GM18526 (cell line): ENCODE measurements at regions not wholly inside any gene's neighbourhood (a gene's known extent, or its start where the extent isn't known, plus 50 kb on each side); places are given as distances from the start of the nearest gene placed in this dataset.

ENCODE experiments used
- POLR2A ChIP-seq: IDR thresholded peaks from 3 replicates; pipeline ENCODE4 v1.6.1; 2011; ENCODE audit not compliant: insufficient read length; ENCODE audit errors: extremely low read depth

DNA sequence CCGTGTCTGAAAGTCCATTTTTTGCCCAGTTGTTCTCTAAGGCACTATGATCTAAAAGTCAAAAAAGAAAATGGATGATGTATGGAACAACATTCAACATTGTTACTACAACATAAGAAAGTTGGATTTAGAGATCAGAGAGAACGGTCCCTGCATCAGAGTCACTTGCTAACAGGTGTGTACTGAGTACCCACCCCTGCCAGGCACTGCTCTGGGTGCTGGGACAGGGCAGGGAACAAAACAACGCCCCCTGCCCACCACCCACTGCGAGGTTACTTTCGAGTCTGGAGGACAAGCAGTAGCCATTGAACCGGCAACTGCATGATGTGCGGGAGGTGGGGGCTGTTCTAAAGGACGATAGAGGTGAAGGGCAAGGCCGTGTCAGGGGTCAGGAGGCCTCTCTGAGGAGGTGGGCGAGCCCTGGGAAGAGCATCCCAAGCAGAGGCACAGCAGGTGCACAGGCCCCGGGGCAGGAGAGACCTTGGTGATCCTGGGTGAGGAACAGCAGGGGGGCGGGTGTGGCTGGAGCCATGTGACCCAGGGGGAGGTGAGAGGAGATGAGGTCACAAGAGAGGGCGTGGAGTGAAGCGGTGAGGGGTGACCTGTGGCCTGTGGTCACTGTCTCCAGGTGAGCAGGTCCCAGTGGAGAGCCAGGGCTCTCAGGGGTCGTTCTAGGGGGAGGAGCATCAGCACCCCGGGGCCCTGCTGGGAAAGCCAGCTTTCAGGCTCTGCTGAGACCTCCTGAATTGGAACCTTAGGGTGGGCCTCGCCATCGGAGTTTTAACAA lies 197.5 kb upstream of the SULF2 start:
- TF ChIP-seq POLR2A: no peak

DNA sequence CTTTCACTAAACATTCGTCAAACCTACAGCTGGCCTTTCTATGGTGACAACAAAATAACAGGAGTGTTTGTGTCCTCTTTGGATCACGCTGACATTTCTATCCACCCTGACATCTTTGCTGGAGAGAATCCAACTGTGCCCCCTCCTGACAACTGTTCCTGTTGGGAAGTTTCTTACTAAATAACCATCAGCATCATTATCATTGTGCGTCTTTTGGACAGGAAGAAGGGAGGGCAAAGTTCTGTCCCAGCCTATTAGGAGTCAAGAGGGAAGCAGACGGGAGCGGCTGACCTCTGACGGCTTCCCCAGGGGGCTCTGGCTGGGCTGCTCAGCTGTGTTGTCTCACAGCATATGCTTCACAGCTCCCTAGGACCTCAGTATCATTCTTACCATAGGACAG lies 195.9 kb upstream of the SULF2 start:
- TF ChIP-seq POLR2A: no peak

GRCh38 chr20:47980336-47981177 lies 195.3 kb upstream of the SULF2 start:
- TF ChIP-seq POLR2A: no peak

GRCh38 chr20:47974234-47974878 lies 189.1 kb upstream of the SULF2 start:
- no peak for TF ChIP-seq POLR2A

DNA sequence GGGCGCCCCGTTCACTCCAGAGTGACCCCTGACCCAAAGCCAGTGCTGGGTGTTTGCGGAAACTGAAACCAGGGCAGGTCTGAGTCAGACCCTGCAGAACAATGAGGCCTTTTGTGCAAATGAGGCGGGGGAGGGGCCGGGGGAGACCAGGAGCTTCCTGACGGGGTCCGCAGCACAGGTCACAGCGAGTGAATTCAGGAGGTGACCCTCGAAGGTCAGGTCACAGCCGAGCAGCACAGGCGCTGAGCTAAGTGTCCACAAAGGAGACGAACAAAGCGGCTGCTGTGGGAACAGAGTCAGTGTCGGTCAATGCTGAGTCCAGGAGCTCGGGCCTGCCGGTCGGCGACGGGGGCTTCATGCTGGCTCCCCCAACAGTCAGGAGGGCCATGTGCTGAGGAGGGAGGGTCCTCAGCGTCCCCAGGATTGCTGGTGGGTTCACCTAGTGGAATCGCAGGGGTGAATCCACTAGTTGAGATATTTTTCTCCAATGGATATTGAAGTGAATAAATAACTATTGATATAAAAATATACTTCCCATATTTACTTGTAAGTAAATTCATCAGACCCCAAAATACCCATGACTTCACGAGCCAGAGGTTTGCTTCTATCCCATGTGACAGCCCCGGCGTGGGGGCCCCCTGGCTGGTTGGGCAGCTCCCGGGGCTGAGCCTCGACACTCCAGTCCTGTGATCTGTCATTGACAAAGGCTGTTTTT lies 188.4 kb upstream of the SULF2 start:
- no peak for TF ChIP-seq POLR2A

GRCh38 chr20:47972916-47973309 lies 187.6 kb upstream of the SULF2 start:
- no peak for TF ChIP-seq POLR2A

DNA sequence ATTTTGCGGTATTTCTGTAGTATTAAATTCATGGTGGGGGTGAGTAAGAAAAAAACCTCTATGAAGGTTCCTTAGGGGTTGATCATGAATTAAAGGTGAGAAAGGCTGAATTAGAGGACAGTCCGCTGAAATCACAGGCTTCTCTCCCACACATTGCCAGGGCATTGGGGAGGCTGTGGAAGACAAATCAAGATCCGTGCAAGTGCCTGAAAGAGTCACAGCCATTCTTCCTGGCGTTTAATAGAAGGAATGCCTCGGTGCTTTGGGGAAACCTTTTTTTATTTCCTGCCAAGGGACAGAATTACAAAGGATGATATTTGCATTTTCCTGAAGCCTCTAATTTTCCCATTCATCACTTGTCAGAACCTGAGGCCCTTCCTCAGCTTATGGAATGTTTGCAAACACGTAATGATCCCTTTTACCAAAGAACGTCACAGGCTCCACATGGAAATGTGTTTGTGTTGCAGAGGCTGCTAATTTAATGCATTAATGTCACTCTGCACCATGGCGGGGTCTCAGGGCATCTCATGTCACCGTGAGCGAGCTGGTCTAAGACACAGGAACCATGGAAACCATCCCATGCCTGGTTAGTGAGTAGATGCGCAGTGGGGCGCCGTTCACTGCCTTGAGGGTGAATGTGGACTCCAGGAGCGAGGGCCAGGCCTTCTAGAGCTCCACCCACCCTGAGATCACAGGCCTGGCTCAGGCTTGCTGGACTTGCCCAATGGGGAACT lies 185.9 kb upstream of the SULF2 start:
- TF ChIP-seq POLR2A: no peak

DNA sequence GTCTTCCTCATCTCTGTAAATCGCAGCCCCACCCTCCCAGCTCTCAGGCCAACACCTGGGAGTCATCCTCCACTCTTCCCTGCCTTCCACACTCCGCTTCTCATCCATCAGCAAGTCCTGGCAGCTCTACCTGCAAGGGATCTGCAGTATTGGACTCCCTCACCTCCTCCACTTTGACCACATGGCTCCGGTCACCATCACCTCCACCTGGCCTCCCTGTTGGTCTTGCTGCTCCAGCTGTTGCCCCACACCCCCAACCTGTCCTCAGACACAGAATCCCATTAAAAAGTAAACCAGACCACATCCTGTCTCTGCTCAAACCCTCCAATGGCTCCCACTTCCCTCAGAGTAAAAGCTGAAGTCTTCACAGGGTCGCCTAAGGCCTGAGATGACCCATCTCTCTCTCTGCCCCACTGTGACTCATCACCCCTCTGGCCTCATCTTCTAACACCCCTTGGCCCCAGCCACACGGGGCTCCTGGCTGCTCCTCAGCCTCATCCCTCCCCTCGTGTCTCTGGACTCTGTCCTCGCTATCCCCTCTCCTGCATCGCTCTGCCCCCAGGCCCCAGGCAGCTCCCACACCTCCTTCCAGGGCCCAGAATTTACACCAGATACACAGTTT lies 185.1 kb upstream of the SULF2 start:
- no peak for TF ChIP-seq POLR2A

DNA sequence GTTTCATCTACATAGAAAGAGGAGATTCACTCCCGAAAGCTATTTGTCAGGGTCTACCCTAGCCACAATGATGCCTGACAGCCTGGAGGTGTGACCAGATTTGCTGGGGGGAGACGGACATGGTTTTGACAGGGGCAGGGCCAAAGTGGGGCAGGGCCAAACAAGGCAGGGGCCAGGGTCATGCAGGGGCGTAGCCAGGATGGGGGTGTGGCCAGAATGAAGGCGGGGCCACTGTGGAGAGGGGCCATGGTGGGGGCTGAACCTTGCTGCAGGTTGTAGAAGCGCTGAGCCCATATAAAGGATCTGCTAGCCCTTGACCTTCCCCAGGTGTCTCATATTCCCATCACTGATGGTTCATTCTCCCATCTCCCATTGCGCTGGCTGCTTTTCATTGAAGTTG lies 184.1 kb upstream of the SULF2 start:
- no peak for TF ChIP-seq POLR2A

GRCh38 chr20:47968541-47969310 lies 183.4 kb upstream of the SULF2 start:
- TF ChIP-seq POLR2A: no peak

DNA sequence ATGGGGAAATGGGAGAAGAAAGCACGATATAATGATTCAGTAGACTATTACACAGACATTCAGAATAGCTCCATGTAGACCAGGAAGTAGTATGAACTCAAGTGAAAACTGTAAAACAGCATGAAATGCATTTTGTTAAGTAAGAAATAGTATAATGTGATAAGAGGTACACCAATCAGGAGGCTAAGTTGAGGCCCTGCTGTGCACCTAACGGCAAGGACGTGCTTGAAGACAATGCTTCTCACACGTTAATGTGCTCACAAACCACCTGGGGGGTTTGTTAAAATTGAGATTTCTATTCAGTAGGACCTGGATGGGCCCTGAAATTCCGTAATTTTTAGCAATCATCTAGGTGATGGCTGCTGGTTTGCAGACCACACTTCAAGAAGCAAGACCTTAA lies 178.9 kb upstream of the SULF2 start:
- TF ChIP-seq POLR2A: no peak

GRCh38 chr20:47963022-47963421 lies 177.7 kb upstream of the SULF2 start:
- TF ChIP-seq POLR2A: no peak

DNA sequence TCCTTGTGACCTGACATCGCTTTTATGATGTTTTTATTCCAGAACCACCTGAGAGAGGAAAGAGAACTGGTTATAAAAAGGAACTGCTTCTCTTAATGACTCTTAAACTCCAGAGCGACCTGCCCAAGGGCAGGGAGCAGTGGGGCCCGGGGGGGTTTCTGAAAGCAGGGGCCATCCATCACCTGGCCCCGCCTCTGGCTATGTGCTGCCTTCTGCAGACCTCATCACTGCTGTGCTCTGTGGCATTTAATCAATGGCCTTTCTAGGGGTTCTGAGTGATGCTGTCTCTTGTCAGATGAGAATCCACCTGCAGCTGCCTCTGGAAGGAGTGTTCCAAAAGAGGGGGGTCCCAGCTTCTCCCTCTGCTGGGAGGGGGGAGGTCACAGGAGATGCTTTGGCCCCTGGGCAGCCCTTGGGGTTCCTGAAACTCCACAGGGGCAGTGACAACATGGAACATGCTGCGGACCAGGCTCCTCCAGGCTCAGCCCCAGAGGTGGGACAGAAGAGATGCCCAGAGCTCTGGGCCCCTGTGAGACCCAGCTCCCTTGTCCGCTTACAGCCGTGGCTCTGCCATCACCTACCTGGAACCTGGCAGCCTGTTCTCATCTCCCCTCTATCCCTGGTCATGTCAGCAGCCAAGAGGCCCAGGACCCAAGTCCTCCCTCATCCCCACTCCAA lies 177.1 kb upstream of the SULF2 start:
- no peak for TF ChIP-seq POLR2A
